ENCODE measurements at regions not wholly inside any gene's neighbourhood (a gene's known extent, or its start where the extent isn't known, plus 50 kb on each side); places are given as distances from the start of the nearest gene placed in this dataset.

- no peak overlapping the region for H3K9ac ChIP-seq
- H3K36me3 Mint-ChIP-seq: no peaks in the 10 kb centered on the region
- H3K27me3 Mint-ChIP-seq (ENCODE audit: insufficient read depth, low read depth): peaks cover 4% of the 10 kb centered on the region
- no peak for DNase-seq (ENCODE audit: low spot score)
- H3K4me3 ChIP-seq: no peak overlapping the region
- H3K36me3 ChIP-seq: no peaks in the 10 kb centered on the region
- H3K4me3 Mint-ChIP-seq: no peak overlapping the region
- no peak for TF ChIP-seq CTCF (IDR thresholded peaks at IDR 0.05)
- no peak for TF ChIP-seq EZH2phosphoT487 (IDR thresholded peaks at IDR 0.05)
- H3K27ac Mint-ChIP-seq: no peak overlapping the region
- no peaks in the 10 kb centered on the region for H3K4me1 Mint-ChIP-seq
- no peak overlapping the region for H2AFZ ChIP-seq (replicated peaks)
- no peaks in the 10 kb centered on the region for H4K20me1 ChIP-seq (ENCODE audit: low read depth)
- peaks cover under 1% of the 10 kb centered on the region for H3K27me3 ChIP-seq
- H3K4me1 ChIP-seq: no peaks in the 10 kb centered on the region
- no peaks in the 10 kb centered on the region for H3F3A ChIP-seq (ENCODE audit: low read depth)
- no peaks in the 10 kb centered on the region for H3K9me3 ChIP-seq (ENCODE audit: low read depth)
- no peak overlapping the region for H3K27ac ChIP-seq
- H3K79me2 ChIP-seq (ENCODE audit: low read depth): no peaks in the 10 kb centered on the region
- no peak overlapping the region for H3K4me2 ChIP-seq
- H3K9me3 Mint-ChIP-seq: no peaks in the 10 kb centered on the region
Observed at GRCh38 chr10:8318956-8319355, 264.5 kb downstream of the GATA3 start.

DNA sequence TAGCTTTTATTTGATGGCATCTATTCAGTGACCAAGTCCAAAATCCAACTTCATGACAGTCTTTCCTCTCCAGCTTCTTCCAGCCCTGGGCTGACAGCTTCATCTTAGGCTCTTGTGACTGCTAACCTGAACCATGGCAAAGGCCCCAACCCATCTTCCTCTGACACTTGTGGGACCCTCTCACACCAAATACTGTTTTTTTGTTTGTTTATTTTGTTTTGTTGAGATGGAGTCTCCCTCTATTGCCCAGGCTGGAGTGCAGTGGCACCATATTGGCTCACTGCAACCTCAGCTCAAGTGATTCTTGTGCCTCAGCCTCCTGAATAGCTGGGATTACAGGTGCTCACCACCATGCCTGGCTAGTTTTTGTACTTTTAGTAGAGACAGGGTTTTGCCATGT is 265.2 kb downstream of the GATA3 start:
- H3K27ac Mint-ChIP-seq: no peak overlapping the region
- Histone ChIP-seq H3K27ac (no peak overlapping the region), H3K36me3 (no peaks in the 10 kb centered on the region), H3K4me1 (no peaks in the 10 kb centered on the region), H3F3A (ENCODE audit: low read depth) (no peaks in the 10 kb centered on the region), H3K79me2 (ENCODE audit: low read depth) (no peaks in the 10 kb centered on the region), H2AFZ (replicated peaks) (no peak overlapping the region), H3K4me2 (no peak overlapping the region), H3K9ac (no peak overlapping the region), H3K27me3 (peaks cover 2% of the 10 kb centered on the region), H3K9me3 (ENCODE audit: low read depth) (no peaks in the 10 kb centered on the region), H3K4me3 (no peak overlapping the region), H4K20me1 (ENCODE audit: low read depth) (no peaks in the 10 kb centered on the region)
- DNase-seq (ENCODE audit: low spot score): no peak
- H3K4me1 Mint-ChIP-seq: no peaks in the 10 kb centered on the region
- H3K4me3 Mint-ChIP-seq: no peak overlapping the region
- peak; percentile 38 for TF ChIP-seq CTCF (IDR thresholded peaks at IDR 0.05)
- no peak for TF ChIP-seq EZH2phosphoT487 (IDR thresholded peaks at IDR 0.05)
- peaks cover 4% of the 10 kb centered on the region for H3K27me3 Mint-ChIP-seq (ENCODE audit: insufficient read depth, low read depth)
- no peaks in the 10 kb centered on the region for H3K36me3 Mint-ChIP-seq
- H3K9me3 Mint-ChIP-seq: no peaks in the 10 kb centered on the region

DNA sequence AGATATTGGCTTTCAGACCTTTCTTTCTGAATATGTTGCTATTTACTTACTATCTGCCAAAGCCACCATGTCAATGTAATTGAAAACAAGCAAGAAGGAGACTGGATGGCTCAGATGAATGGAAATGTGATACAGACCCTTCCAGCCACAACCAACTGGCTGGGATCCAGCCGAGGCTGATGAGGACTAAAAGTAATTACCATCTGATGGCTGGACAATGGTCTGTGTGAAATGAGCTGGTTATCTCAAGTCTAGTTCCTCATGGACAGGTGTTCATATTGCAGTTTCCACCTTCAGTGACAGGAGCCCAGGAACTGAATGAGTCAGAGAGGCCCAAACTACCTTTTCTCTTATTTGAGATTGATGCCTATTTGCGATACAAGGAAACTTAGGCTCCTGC is 267.5 kb downstream of the GATA3 start:
- no peaks in the 10 kb centered on the region for H4K20me1 ChIP-seq (ENCODE audit: low read depth)
- Mint-ChIP-seq H3K9me3 (no peaks in the 10 kb centered on the region), H3K27me3 (ENCODE audit: insufficient read depth, low read depth) (peaks cover 4% of the 10 kb centered on the region), H3K4me3 (no peak overlapping the region), H3K4me1 (no peaks in the 10 kb centered on the region), H3K36me3 (no peaks in the 10 kb centered on the region), H3K27ac (no peak overlapping the region)
- H3K4me1 ChIP-seq: no peaks in the 10 kb centered on the region
- no peak overlapping the region for H2AFZ ChIP-seq (replicated peaks)
- DNase-seq (ENCODE audit: low spot score): peak; percentile 16
- H3K79me2 ChIP-seq (ENCODE audit: low read depth): no peaks in the 10 kb centered on the region
- H3K4me2 ChIP-seq: no peak overlapping the region
- no peak for TF ChIP-seq EZH2phosphoT487 (IDR thresholded peaks at IDR 0.05)
- TF ChIP-seq CTCF (IDR thresholded peaks at IDR 0.05): no peak
- TF ChIP-seq EZH2 (IDR thresholded peaks at IDR 0.05): no peak
- peaks cover 2% of the 10 kb centered on the region for H3K27me3 ChIP-seq
- no peak overlapping the region for H3K9ac ChIP-seq
- no peaks in the 10 kb centered on the region for H3F3A ChIP-seq (ENCODE audit: low read depth)
- no peak overlapping the region for H3K4me3 ChIP-seq
- H3K27ac ChIP-seq: no peak overlapping the region
- H3K36me3 ChIP-seq: no peaks in the 10 kb centered on the region
- H3K9me3 ChIP-seq (ENCODE audit: low read depth): no peaks in the 10 kb centered on the region

All from neural progenitor cell (in vitro differentiated cells).